Panc1 (cell line): ENCODE measurements at regions not wholly inside any gene's neighbourhood (a gene's known extent, or its start where the extent isn't known, plus 50 kb on each side); places are given as distances from the start of the nearest gene placed in this dataset.

ENCODE experiments used
- POLR2AphosphoS5 ChIP-seq: IDR thresholded peaks from 2 replicates; pipeline ENCODE4 v1.6.1; 2012; ENCODE audit warnings: mild to moderate bottlenecking, low read depth, low read length, moderate library complexity
- SIN3A ChIP-seq: IDR thresholded peaks from 2 replicates; pipeline ENCODE4 v1.6.1; 2012; ENCODE audit warnings: low read depth, mild to moderate bottlenecking, low read length, moderate library complexity, borderline replicate concordance; ENCODE audit not compliant: insufficient read depth
- TF ChIP-seq, protein P1 (sequence below): fragments of 450-650 bp; IDR thresholded peaks from 2 replicates; pipeline ENCODE4 v1.5.1; 2017; ENCODE audit warnings: mild to moderate bottlenecking
- TF ChIP-seq, protein P2 (sequence below), 2 experiments: IDR thresholded peaks; 2 replicates each; pipeline ENCODE4 v1.6.1; 2011 to 2012; ENCODE audit warnings: low read depth in 2 of 2, control low read depth in 1 of 2, low read length in 1 of 2, mild to moderate bottlenecking in 1 of 2, moderate library complexity in 1 of 2; ENCODE audit not compliant: insufficient read depth in 1 of 2

DNA sequence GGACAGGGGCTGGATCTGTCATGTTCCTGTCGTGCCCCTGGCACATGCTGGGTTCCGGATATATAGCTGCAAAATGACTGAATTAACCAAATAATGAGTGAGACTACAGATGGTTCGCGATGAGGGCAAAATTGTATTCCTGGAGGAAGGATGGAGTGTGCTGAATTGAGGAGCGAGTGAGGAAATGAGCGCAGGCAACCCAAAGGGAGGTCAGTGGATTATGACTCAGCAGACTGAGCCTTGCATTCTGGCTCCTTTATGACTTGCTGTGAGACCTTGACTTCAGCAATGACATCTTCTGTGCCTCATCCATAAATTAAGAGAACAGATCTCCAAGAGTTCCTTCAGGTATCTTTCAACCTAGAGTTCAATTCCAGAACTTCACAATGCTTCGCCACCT lies 115.0 kb upstream of the CLDN10 start:
- TF ChIP-seq, protein P1, sequence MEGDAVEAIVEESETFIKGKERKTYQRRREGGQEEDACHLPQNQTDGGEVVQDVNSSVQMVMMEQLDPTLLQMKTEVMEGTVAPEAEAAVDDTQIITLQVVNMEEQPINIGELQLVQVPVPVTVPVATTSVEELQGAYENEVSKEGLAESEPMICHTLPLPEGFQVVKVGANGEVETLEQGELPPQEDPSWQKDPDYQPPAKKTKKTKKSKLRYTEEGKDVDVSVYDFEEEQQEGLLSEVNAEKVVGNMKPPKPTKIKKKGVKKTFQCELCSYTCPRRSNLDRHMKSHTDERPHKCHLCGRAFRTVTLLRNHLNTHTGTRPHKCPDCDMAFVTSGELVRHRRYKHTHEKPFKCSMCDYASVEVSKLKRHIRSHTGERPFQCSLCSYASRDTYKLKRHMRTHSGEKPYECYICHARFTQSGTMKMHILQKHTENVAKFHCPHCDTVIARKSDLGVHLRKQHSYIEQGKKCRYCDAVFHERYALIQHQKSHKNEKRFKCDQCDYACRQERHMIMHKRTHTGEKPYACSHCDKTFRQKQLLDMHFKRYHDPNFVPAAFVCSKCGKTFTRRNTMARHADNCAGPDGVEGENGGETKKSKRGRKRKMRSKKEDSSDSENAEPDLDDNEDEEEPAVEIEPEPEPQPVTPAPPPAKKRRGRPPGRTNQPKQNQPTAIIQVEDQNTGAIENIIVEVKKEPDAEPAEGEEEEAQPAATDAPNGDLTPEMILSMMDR: no peak
- TF ChIP-seq SIN3A (no peak), POLR2AphosphoS5 (no peak)
- TF ChIP-seq, protein P2, sequence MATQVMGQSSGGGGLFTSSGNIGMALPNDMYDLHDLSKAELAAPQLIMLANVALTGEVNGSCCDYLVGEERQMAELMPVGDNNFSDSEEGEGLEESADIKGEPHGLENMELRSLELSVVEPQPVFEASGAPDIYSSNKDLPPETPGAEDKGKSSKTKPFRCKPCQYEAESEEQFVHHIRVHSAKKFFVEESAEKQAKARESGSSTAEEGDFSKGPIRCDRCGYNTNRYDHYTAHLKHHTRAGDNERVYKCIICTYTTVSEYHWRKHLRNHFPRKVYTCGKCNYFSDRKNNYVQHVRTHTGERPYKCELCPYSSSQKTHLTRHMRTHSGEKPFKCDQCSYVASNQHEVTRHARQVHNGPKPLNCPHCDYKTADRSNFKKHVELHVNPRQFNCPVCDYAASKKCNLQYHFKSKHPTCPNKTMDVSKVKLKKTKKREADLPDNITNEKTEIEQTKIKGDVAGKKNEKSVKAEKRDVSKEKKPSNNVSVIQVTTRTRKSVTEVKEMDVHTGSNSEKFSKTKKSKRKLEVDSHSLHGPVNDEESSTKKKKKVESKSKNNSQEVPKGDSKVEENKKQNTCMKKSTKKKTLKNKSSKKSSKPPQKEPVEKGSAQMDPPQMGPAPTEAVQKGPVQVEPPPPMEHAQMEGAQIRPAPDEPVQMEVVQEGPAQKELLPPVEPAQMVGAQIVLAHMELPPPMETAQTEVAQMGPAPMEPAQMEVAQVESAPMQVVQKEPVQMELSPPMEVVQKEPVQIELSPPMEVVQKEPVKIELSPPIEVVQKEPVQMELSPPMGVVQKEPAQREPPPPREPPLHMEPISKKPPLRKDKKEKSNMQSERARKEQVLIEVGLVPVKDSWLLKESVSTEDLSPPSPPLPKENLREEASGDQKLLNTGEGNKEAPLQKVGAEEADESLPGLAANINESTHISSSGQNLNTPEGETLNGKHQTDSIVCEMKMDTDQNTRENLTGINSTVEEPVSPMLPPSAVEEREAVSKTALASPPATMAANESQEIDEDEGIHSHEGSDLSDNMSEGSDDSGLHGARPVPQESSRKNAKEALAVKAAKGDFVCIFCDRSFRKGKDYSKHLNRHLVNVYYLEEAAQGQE (IDR thresholded peaks at IDR 0.05; ENCODE audit: insufficient read depth in 1 of 2, low read depth in 2 of 2, low read length in 1 of 2): no peak
